Erythroblast (primary cell): ENCODE measurements at regions not wholly inside any gene's neighbourhood (a gene's known extent, or its start where the extent isn't known, plus 50 kb on each side); places are given as distances from the start of the nearest gene placed in this dataset.

Experiments used
- DNase-seq, 2 experiments: peaks; one replicate each; lab custom pipeline; 2025; lab: John Stamatoyannopoulos, UW
- GATA1 ChIP-seq: IDR thresholded peaks from 2 replicates; pipeline ENCODE4 v1.6.1; 2011; ENCODE audit warnings: low read depth, mild to moderate bottlenecking, control low read depth, low read length, moderate library complexity
- POLR2A ChIP-seq: IDR thresholded peaks from 2 replicates; pipeline ENCODE4 v1.6.1; 2011; ENCODE audit warnings: mild to moderate bottlenecking, low read length

- no peak for TF ChIP-seq POLR2A
- no peak for TF ChIP-seq GATA1
- no peak for DNase-seq
These were observed 808.2 kb downstream of the BRINP1 start for GRCh38 chr9:118561051-118561450.

- TF ChIP-seq GATA1 = no peak
- no peak for TF ChIP-seq POLR2A
These were observed 805.6 kb downstream of the BRINP1 start for GRCh38 chr9:118563677-118564076.

GRCh38 chr9:118567861-118568260, 801.4 kb downstream of the BRINP1 start:
- DNase-seq = no peak
- TF ChIP-seq GATA1 = no peak
- no peak for TF ChIP-seq POLR2A

More at GRCh38 chr9:118563677-118564076, 805.6 kb downstream of the BRINP1 start:
- DNase-seq = no peak

GRCh38 chr9:118568704-118569103, 800.5 kb downstream of the BRINP1 start:
- no peak for DNase-seq
- TF ChIP-seq GATA1 (no peak), POLR2A (no peak)

GRCh38 chr9:118569148-118569547, 800.1 kb downstream of the BRINP1 start:
- TF ChIP-seq GATA1 = no peak
- no peak for TF ChIP-seq POLR2A
- no peak for DNase-seq

GRCh38 chr9:118570066-118570465, 799.2 kb downstream of the BRINP1 start:
- TF ChIP-seq GATA1 (no peak), POLR2A (no peak)
- DNase-seq = no peak

- no peak for DNase-seq
- no peak for TF ChIP-seq GATA1
- TF ChIP-seq POLR2A = no peak
These were observed 793.7 kb downstream of the BRINP1 start for GRCh38 chr9:118575341-118576070.

GRCh38 chr9:118577121-118577520, 792.1 kb downstream of the BRINP1 start:
- TF ChIP-seq POLR2A (no peak), GATA1 (no peak)

GRCh38 chr9:118578467-118578866, 790.8 kb downstream of the BRINP1 start:
- TF ChIP-seq GATA1 (no peak), POLR2A (no peak)
- DNase-seq = no peak

More at GRCh38 chr9:118577121-118577520, 792.1 kb downstream of the BRINP1 start:
- DNase-seq = no peak

GRCh38 chr9:118583414-118583813, 785.8 kb downstream of the BRINP1 start:
- DNase-seq = no peak
- TF ChIP-seq GATA1 = no peak
- TF ChIP-seq POLR2A = no peak

GRCh38 chr9:118586978-118587377, 782.3 kb downstream of the BRINP1 start:
- TF ChIP-seq POLR2A (no peak), GATA1 (no peak)
- no peak for DNase-seq

GRCh38 chr9:118594428-118594827, 774.8 kb downstream of the BRINP1 start:
- TF ChIP-seq POLR2A (no peak), GATA1 (no peak)
- DNase-seq = no peak

GRCh38 chr9:118595719-118596305, 773.4 kb downstream of the BRINP1 start:
- DNase-seq = no peak
- TF ChIP-seq POLR2A (no peak), GATA1 (no peak)

- DNase-seq = no peak
- TF ChIP-seq GATA1 = no peak
- TF ChIP-seq POLR2A = no peak
These were observed 772.7 kb downstream of the BRINP1 start for GRCh38 chr9:118596374-118597015.

- DNase-seq = no peak
- TF ChIP-seq POLR2A (no peak), GATA1 (no peak)
These were observed 762.6 kb downstream of the BRINP1 start for GRCh38 chr9:118606668-118607067.
